A673 (cell line): ENCODE measurements at regions not wholly inside any gene's neighbourhood (a gene's known extent, or its start where the extent isn't known, plus 50 kb on each side); places are given as distances from the start of the nearest gene placed in this dataset.

Source experiments
- BruUV-seq: library from RNA; stranded (reverse); fragments of 400-500 nt; replicated peaks from 2 replicates; lab custom pipeline; 2021; lab: Mats Ljungman, UMichigan
- CTCF ChIA-PET: fragments of 300-600 bp; sonication (Branson Sonifier 250); formaldehyde crosslinking; loops from one replicate; lab custom pipeline; 2022; ENCODE audit warnings: antibody characterized with exemption; lab: Charles Lee
- POLR2A ChIA-PET: fragments of 300-600 bp; sonication (Branson Sonifier 250); formaldehyde crosslinking; loops from one replicate; lab custom pipeline; 2022; ENCODE audit warnings: antibody characterized with exemption; ENCODE audit not compliant: low non-redundant PET; lab: Charles Lee
- DNase-seq: peaks from one replicate; pipeline ENCODE4 v3.0.0-alpha.2; 2015; ENCODE audit warnings: low spot score
- H3K27ac ChIP-seq: fragments of 200-600 bp; sonication (generic); 2 replicates; pipeline ENCODE4 v1.5.1; 2016; ENCODE audit warnings: mixed run types, low read depth, mild to moderate bottlenecking, mixed read lengths, antibody characterized with exemption, low read length; ENCODE audit not compliant: poor library complexity, severe bottlenecking
- H3K27me3 ChIP-seq: fragments of 200-600 bp; sonication (generic); replicated peaks from 2 replicates; pipeline ENCODE4 v1.6.1; 2017; ENCODE audit warnings: mixed run types, low read depth, mild to moderate bottlenecking, mixed read lengths, antibody characterized with exemption, low read length; ENCODE audit not compliant: insufficient read depth, poor library complexity
- H3K36me3 ChIP-seq: fragments of 200-600 bp; sonication (generic); 2 replicates; pipeline ENCODE4 v1.6.1; 2016; ENCODE audit warnings: mixed run types, mild to moderate bottlenecking, mixed read lengths, antibody characterized with exemption, low read length; ENCODE audit not compliant: insufficient read depth, poor library complexity, severe bottlenecking
- H3K4me1 ChIP-seq: fragments of 200-600 bp; sonication (generic); 2 replicates; pipeline ENCODE4 v1.6.1; 2017; ENCODE audit warnings: mixed run types, mild to moderate bottlenecking, mixed read lengths, antibody characterized with exemption, low read length; ENCODE audit not compliant: insufficient read depth, poor library complexity, severe bottlenecking
- H3K4me3 ChIP-seq: fragments of 200-600 bp; sonication (generic); 2 replicates; pipeline ENCODE4 v1.5.1; 2016; ENCODE audit warnings: low read depth, mixed run types, mild to moderate bottlenecking, mixed read lengths, low read length; ENCODE audit not compliant: poor library complexity, severe bottlenecking
- H3K9me3 ChIP-seq: fragments of 200-600 bp; sonication (generic); 2 replicates; pipeline ENCODE4 v1.6.1; 2016; ENCODE audit warnings: mixed run types, low read depth, mild to moderate bottlenecking, mixed read lengths, antibody characterized with exemption, low read length; ENCODE audit not compliant: poor library complexity, severe bottlenecking
- EZH2 ChIP-seq: fragments of 200-600 bp; sonication (generic); IDR thresholded peaks from 2 replicates; pipeline ENCODE4 v1.6.1; 2017; ENCODE audit warnings: borderline replicate concordance, low read depth, mild to moderate bottlenecking, mixed read lengths, antibody characterized with exemption, low read length; ENCODE audit not compliant: poor library complexity, severe bottlenecking
- intact Hi-C: fragments of 100-400 bp; cut with micrococcal nuclease; formaldehyde crosslinking; loops from one replicate; pipeline ENCODE4 v1.10.0; 2022; ENCODE audit not compliant: unreplicated experiment
- TF ChIP-seq, protein P1 (sequence below): fragments of 300-800, 200-600 bp; sonication (generic); conservative IDR thresholded peaks from 2 replicates; pipeline ENCODE4 v1.5.1; 2017; ENCODE audit warnings: low read depth, mild to moderate bottlenecking, antibody characterized with exemption, low read length, moderate library complexity, mixed read lengths

DNA sequence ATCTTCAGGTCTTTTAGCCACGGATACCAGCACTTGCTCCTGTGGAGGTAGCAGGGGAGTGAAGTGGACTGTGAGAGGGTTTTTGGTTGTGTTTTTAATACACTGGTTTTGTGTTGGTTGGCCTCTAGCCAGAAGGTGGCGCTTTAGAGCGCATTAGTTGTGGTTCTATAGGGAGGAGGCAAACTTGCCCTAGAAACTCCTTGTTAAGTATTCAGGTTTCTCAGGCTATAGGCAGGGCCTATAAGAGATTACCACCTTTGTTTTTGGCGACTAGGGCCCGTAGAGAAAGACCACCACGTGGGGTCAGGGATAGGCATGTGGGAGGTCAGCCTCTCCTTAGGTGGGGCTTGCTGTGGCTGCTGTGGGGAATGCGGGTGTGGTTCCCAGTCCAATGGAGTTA is 221.6 kb upstream of the SPANXN4 start:
- no TSS peak for BruUV-seq
- no peaks in the 10 kb centered on the region for H3K27me3 ChIP-seq
- intact Hi-C loops = no loop called here
- no peaks in the 10 kb centered on the region for H3K9me3 ChIP-seq
- no peaks in the 10 kb centered on the region for H3K4me1 ChIP-seq
- no peak for TF ChIP-seq EZH2
- TF ChIP-seq, protein P1, sequence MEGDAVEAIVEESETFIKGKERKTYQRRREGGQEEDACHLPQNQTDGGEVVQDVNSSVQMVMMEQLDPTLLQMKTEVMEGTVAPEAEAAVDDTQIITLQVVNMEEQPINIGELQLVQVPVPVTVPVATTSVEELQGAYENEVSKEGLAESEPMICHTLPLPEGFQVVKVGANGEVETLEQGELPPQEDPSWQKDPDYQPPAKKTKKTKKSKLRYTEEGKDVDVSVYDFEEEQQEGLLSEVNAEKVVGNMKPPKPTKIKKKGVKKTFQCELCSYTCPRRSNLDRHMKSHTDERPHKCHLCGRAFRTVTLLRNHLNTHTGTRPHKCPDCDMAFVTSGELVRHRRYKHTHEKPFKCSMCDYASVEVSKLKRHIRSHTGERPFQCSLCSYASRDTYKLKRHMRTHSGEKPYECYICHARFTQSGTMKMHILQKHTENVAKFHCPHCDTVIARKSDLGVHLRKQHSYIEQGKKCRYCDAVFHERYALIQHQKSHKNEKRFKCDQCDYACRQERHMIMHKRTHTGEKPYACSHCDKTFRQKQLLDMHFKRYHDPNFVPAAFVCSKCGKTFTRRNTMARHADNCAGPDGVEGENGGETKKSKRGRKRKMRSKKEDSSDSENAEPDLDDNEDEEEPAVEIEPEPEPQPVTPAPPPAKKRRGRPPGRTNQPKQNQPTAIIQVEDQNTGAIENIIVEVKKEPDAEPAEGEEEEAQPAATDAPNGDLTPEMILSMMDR = peak; percentile 39; the same call in 1 of the 2 replicates
- H3K27ac ChIP-seq = no peak overlapping the region
- ChIA-PET POLR2A (no interaction called here), CTCF (no interaction called here)
- DNase-seq = peak; percentile 8
- no peaks in the 10 kb centered on the region for H3K36me3 ChIP-seq
- H3K4me3 ChIP-seq = no peak overlapping the region

DNA sequence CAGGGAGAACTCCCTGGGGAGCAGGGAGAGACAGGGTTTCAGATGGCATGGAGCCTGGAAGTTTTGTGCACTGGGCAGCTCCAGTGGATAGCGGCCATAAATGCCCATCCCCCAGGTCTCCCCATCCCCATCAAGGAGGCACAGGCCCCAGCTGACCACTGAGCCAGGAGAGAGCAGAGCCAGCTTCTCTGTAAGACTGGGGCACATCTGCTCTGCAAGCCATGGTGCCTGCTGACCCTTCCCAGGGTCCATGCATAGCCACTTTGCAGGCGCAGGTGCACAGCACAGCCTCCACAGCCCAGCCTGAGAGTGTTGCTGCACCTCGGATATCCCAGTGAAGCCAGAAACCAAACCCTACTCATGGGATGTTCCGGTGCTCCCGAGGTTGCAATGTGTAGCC is 206.3 kb upstream of the SPANXN4 start:
- POLR2A ChIA-PET = no interaction called here

DNA sequence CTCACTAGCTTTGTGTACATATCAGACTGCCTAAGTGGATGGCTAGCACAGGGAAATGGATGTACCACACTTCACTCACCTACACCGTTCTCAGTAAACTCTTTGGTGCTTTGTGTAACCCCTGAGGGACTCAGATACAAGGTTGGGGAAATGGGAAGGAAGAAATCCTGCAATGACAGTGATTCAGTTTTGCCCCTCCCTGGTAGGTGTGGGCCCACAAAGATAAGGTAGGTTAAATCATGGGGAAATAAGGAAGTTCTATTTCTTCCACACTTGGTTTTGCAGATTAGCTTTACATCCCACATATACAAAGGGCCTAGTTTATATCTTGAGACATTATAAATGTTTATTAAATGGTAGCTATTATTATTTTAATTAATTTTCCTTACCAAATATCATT is 197.6 kb upstream of the SPANXN4 start:
- no peaks in the 10 kb centered on the region for H3K36me3 ChIP-seq
- no peak overlapping the region for H3K27ac ChIP-seq
- no peak for TF ChIP-seq EZH2
- TF ChIP-seq, protein P1 = no peak
- POLR2A ChIA-PET = no interaction called here
- no peak overlapping the region for H3K4me3 ChIP-seq
- H3K4me1 ChIP-seq = no peaks in the 10 kb centered on the region
- no TSS peak for BruUV-seq
- CTCF ChIA-PET = no interaction called here
- no peak for DNase-seq
- peaks cover 10% of the 10 kb centered on the region for H3K9me3 ChIP-seq
- no peaks in the 10 kb centered on the region for H3K27me3 ChIP-seq
- intact Hi-C loops = no loop called here

More for the DNA sequence above, 206.3 kb upstream of the SPANXN4 start:
- no peaks in the 10 kb centered on the region for H3K27me3 ChIP-seq
- H3K36me3 ChIP-seq = no peaks in the 10 kb centered on the region
- no peak overlapping the region for H3K4me3 ChIP-seq
- TF ChIP-seq EZH2 = no peak
- TF ChIP-seq, protein P1 = no peak
- CTCF ChIA-PET = no interaction called here
- DNase-seq = no peak
- H3K9me3 ChIP-seq = peaks cover 40% of the 10 kb centered on the region
- no peak overlapping the region for H3K27ac ChIP-seq
- BruUV-seq = no TSS peak
- intact Hi-C loops = no loop called here
- no peaks in the 10 kb centered on the region for H3K4me1 ChIP-seq
